Brain pericyte (primary cell): ENCODE measurements at regions not wholly inside any gene's neighbourhood (a gene's known extent, or its start where the extent isn't known, plus 50 kb on each side); places are given as distances from the start of the nearest gene placed in this dataset.

ENCODE experiments used
- DNase-seq: peaks from one replicate; pipeline ENCODE4 v3.0.0-alpha.2; 2012; ENCODE audit warnings: low read depth, low spot score

- no peak for DNase-seq
Measured at GRCh38 chr3:64748244-64748904, 60.6 kb upstream of the ADAMTS9 start.

DNA sequence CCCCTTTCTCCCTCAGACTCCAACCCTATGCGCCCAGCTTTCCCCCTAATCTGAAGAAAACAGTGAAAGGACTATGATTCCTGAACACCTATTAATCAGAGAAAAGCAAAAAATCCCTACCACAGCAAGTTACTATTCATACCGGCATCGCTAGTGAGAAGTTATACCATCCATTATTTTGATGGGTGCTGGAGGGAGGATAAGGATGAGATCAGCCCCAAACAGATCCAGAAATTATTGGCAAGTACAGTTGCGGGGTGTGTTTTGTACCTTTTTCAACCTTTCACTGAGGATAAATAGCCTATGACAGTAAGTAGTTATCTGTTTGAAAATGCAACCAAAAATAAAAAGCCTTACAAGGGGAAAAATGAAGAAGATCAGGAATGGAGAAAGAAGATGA lies 59.9 kb upstream of the ADAMTS9 start:
- no peak for DNase-seq

DNA sequence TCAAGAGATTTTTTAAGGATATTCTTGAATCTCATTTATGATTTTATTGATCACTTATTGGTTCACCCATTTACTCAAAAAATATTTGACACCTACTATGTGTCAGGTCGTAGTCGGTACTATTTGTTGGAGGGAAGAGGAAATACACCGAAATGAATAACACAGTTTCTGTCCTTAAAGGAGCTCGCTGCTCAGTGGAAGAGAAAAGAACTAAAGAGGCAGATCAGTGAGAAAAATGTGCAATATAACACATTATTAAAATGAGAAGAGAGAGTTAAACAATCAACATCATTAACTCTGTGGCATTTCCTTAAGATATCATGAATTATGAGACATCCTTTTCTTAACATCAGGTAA lies 56.1 kb upstream of the ADAMTS9 start:
- no peak for DNase-seq

DNA sequence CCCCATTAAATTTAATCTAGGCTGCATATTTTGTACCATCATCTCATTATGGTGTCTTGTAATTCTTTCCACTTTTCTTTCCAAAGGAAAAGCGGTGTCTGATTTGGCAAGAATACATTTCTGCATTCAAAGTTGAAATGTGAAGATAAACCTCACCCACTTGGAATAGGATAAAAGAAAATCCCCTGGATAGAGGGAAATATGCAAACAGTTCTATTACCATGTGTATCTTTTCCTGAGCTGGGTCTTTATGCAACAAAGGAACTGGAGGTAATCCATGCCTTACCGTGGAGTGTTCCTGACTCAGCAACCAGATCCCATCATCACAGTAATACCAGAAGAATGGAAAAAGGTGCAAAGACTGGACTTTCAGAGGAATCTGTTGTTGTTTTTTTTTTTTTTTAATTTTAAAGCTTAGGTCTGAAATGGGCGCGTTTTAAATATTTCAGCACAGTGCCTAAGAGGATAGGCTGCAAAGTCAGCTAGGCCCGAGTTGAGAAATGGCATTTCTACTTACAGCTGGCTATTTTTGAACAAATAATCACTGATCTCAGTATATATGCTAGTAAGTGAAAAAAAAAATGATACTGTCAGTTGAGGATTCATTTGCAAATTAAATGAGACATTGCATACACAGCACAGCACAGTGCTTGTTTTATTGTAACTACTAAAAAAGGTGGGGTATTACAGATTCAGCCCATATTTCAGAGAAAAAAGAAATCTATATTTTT lies 55.5 kb upstream of the ADAMTS9 start:
- DNase-seq = no peak

GRCh38 chr3:64741341-64741740 lies 53.5 kb upstream of the ADAMTS9 start:
- DNase-seq = no peak

- DNase-seq = peak; percentile 77
Measured at GRCh38 chr3:64739971-64740631, 52.3 kb upstream of the ADAMTS9 start.
